ENCODE measurements at regions not wholly inside any gene's neighbourhood (a gene's known extent, or its start where the extent isn't known, plus 50 kb on each side); places are given as distances from the start of the nearest gene placed in this dataset.

DNA sequence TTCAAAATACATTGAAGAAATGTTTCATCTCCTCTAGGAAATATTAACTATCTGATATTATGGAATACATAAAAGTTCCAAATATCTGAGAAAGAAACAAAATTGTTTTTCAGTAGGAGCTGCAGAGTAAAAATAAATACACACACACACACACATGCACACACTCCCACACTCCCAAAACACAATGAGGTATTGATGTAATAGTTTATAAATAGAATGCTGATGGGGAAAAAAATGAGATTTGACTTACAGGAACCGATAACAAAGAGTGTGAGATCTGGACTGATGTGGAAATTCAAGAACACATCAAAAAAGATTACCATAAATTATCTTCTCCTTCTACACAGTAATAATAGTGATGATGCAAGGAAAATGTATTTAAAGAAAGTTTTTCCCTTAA lies 438.0 kb upstream of the CELF2 start:
- Histone ChIP-seq H3K79me2 (ENCODE audit: insufficient read depth, low read length) (no peaks in the 10 kb centered on the region), H2AFZ (ENCODE audit: low read depth, low read length, poor library complexity, severe bottlenecking) (no peak overlapping the region), H3K4me3 (replicated peaks in 1 of 2; ENCODE audit: low read depth in 1 of 2, low read length in 2 of 2) (no peak overlapping the region), H3K4me1 (ENCODE audit: control insufficient read depth in 1 of 2, insufficient read depth in 2 of 2, low read length in 2 of 2) (no peaks in the 10 kb centered on the region), H3K9ac (ENCODE audit: low read length) (no peak overlapping the region), H3K27ac (ENCODE audit: low read depth, low read length) (no peak overlapping the region), H3K4me2 (ENCODE audit: low read length) (no peak overlapping the region), H3K9me2 (ENCODE audit: insufficient read depth) (no peaks in the 10 kb centered on the region), H3K36me3 (ENCODE audit: control insufficient read depth in 1 of 2, insufficient read depth in 2 of 2, low read length in 2 of 2) (no peaks in the 10 kb centered on the region), H3K27me3 (ENCODE audit: insufficient read depth, low read length) (no peaks in the 10 kb centered on the region), H3K9me3 (ENCODE audit: control insufficient read depth in 1 of 2, insufficient read depth in 1 of 2, low read depth in 1 of 2, low read length in 2 of 2) (peaks cover 13 to 35% of the 10 kb centered on the region in 2 experiments; a peak in 2 of 4 replicates), H4K20me1 (ENCODE audit: insufficient read depth) (no peaks in the 10 kb centered on the region)
- TF ChIP-seq SRF (IDR thresholded peaks at IDR 0.05; ENCODE audit: low read depth): no peak
- no peak for TF ChIP-seq JUND (IDR thresholded peaks at IDR 0.05)
- no peak for TF ChIP-seq FOSL1 (IDR thresholded peaks at IDR 0.05; ENCODE audit: low read depth)
- no peak for TF ChIP-seq POLR2A (IDR thresholded peaks at IDR 0.05; ENCODE audit: borderline replicate concordance, extremely low read depth, insufficient read depth, insufficient read length)
- no peak for TF ChIP-seq ELF1 (IDR thresholded peaks at IDR 0.05; ENCODE audit: borderline replicate concordance, low read depth)
- TF ChIP-seq, protein P1, sequence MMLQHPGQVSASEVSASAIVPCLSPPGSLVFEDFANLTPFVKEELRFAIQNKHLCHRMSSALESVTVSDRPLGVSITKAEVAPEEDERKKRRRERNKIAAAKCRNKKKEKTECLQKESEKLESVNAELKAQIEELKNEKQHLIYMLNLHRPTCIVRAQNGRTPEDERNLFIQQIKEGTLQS (IDR thresholded peaks at IDR 0.05): no peak
- TF ChIP-seq, protein P2, sequence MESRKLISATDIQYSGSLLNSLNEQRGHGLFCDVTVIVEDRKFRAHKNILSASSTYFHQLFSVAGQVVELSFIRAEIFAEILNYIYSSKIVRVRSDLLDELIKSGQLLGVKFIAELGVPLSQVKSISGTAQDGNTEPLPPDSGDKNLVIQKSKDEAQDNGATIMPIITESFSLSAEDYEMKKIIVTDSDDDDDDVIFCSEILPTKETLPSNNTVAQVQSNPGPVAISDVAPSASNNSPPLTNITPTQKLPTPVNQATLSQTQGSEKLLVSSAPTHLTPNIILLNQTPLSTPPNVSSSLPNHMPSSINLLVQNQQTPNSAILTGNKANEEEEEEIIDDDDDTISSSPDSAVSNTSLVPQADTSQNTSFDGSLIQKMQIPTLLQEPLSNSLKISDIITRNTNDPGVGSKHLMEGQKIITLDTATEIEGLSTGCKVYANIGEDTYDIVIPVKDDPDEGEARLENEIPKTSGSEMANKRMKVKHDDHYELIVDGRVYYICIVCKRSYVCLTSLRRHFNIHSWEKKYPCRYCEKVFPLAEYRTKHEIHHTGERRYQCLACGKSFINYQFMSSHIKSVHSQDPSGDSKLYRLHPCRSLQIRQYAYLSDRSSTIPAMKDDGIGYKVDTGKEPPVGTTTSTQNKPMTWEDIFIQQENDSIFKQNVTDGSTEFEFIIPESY (IDR thresholded peaks at IDR 0.05; ENCODE audit: extremely low read depth, insufficient replicate concordance, low read length): no peak
- TF ChIP-seq YY1 (IDR thresholded peaks at IDR 0.05; ENCODE audit: extremely low read depth, insufficient replicate concordance, low read depth, low read length): no peak
- no peak for TF ChIP-seq ZFX (IDR thresholded peaks at IDR 0.05)
- intact Hi-C loops (cut with micrococcal nuclease): no loop called here
- POLR2A ChIA-PET: no interaction called here
- no peak for DNase-seq (ENCODE audit: low read depth, low spot score)
- BruUV-seq (replicated peaks): no TSS peak
- no peak for ATAC-seq
- RAD21 ChIA-PET (ENCODE audit: low non-redundant PET in 1 of 2, low total read pairs in 2 of 2, uncharacterized antibody in 2 of 2, unreplicated experiment in 2 of 2): no interaction called here
- CTCF ChIA-PET: no interaction called here

DNA sequence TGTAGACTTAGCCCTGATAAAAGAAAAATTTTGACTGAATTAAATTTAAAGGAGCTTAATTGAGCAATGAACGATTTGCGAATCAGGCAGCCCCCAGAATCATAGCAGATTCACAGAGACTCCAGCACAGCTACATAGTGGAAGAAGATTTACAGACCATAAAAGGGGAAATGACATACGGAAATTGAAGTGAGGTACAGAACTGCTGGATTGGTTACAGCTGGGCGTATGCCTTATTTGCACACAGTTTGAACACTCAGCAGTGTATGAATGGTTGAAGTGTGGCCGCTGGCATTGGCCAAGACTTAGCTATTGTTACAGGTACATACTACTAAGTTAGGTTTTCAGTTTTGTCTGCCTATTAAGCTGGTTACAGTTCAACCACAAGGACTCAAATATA lies 433.5 kb upstream of the CELF2 start:
- POLR2A ChIA-PET: no interaction called here
- peaks cover 8 to 40% of the 10 kb centered on the region in 2 experiments; a peak in 2 of 4 replicates for H3K9me3 ChIP-seq (ENCODE audit: control insufficient read depth in 1 of 2, insufficient read depth in 1 of 2, low read depth in 1 of 2, low read length in 2 of 2)
- CTCF ChIA-PET: no interaction called here
- TF ChIP-seq, protein P2 (IDR thresholded peaks at IDR 0.05; ENCODE audit: extremely low read depth, insufficient replicate concordance, low read length): no peak
- TF ChIP-seq, protein P3, sequence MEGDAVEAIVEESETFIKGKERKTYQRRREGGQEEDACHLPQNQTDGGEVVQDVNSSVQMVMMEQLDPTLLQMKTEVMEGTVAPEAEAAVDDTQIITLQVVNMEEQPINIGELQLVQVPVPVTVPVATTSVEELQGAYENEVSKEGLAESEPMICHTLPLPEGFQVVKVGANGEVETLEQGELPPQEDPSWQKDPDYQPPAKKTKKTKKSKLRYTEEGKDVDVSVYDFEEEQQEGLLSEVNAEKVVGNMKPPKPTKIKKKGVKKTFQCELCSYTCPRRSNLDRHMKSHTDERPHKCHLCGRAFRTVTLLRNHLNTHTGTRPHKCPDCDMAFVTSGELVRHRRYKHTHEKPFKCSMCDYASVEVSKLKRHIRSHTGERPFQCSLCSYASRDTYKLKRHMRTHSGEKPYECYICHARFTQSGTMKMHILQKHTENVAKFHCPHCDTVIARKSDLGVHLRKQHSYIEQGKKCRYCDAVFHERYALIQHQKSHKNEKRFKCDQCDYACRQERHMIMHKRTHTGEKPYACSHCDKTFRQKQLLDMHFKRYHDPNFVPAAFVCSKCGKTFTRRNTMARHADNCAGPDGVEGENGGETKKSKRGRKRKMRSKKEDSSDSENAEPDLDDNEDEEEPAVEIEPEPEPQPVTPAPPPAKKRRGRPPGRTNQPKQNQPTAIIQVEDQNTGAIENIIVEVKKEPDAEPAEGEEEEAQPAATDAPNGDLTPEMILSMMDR (IDR thresholded peaks at IDR 0.05 in 2 of 3, conservative IDR thresholded peaks at IDR 0.05 in 1 of 3; ENCODE audit: borderline replicate concordance in 1 of 3, insufficient read depth in 1 of 3, low read depth in 2 of 3, low read length in 2 of 3): no peak
- TF ChIP-seq JUND (IDR thresholded peaks at IDR 0.05) (no peak), SP1 (IDR thresholded peaks at IDR 0.05; ENCODE audit: low read depth) (no peak), POLR2AphosphoS5 (IDR thresholded peaks at IDR 0.05; ENCODE audit: low read depth, low read length) (no peak), RAD21 (IDR thresholded peaks at IDR 0.05; ENCODE audit: low read depth) (no peak), SIN3A (IDR thresholded peaks at IDR 0.05; ENCODE audit: low read depth) (no peak), EZH2phosphoT487 (IDR thresholded peaks at IDR 0.05; ENCODE audit: borderline replicate concordance) (no peak), TCF7L2 (IDR thresholded peaks at IDR 0.05; ENCODE audit: borderline replicate concordance, extremely low read depth, insufficient read depth, insufficient read length) (no peak)

More for the DNA sequence above, 433.5 kb upstream of the CELF2 start:
- no TSS peak for BruUV-seq (replicated peaks)
- Histone ChIP-seq H3K36me3 (ENCODE audit: control insufficient read depth in 1 of 2, insufficient read depth in 2 of 2, low read length in 2 of 2) (no peaks in the 10 kb centered on the region), H3K4me3 (replicated peaks in 1 of 2; ENCODE audit: low read depth in 1 of 2, low read length in 2 of 2) (no peak overlapping the region), H3K9ac (ENCODE audit: low read length) (no peak overlapping the region), H4K20me1 (ENCODE audit: insufficient read depth) (no peaks in the 10 kb centered on the region), H3K79me2 (ENCODE audit: insufficient read depth, low read length) (no peaks in the 10 kb centered on the region), H3K4me1 (ENCODE audit: control insufficient read depth in 1 of 2, insufficient read depth in 2 of 2, low read length in 2 of 2) (no peaks in the 10 kb centered on the region), H3K9me2 (ENCODE audit: insufficient read depth) (no peaks in the 10 kb centered on the region), H3K4me2 (ENCODE audit: low read length) (no peak overlapping the region), H2AFZ (ENCODE audit: low read depth, low read length, poor library complexity, severe bottlenecking) (no peak overlapping the region), H3K27me3 (ENCODE audit: insufficient read depth, low read length) (no peaks in the 10 kb centered on the region), H3K27ac (ENCODE audit: low read depth, low read length) (no peak overlapping the region)
- RAD21 ChIA-PET (ENCODE audit: low non-redundant PET in 1 of 2, low total read pairs in 2 of 2, uncharacterized antibody in 2 of 2, unreplicated experiment in 2 of 2): no interaction called here
- DNase-seq (ENCODE audit: low read depth, low spot score) (no peak), ATAC-seq (no peak)
- intact Hi-C loops (cut with micrococcal nuclease): no loop called here

Data from HCT116 (cell line).